H1 (cell line): ENCODE measurements at regions not wholly inside any gene's neighbourhood (a gene's known extent, or its start where the extent isn't known, plus 50 kb on each side); places are given as distances from the start of the nearest gene placed in this dataset.
A peak's percentile ranks its signal among the peaks of the same experiment; 100 is the strongest.

Source experiments
- CTCF ChIA-PET: fragments of 300-600 bp; sonication (Branson Sonifier 250); formaldehyde crosslinking; loops from one replicate; lab custom pipeline; 2021; ENCODE audit not compliant: partially characterized antibody; lab: Charles Lee
- POLR2A ChIA-PET: fragments of 300-600 bp; sonication (Branson Sonifier 250); formaldehyde crosslinking; loops from one replicate; lab custom pipeline; 2021; ENCODE audit warnings: inconsistent platforms; ENCODE audit not compliant: partially characterized antibody; lab: Charles Lee
- DNase-seq, 2 experiments: peaks; one replicate each; pipeline versions ENCODE4 v3.0.0 to v3.0.0-alpha.2; 2010 to 2022; ENCODE audit warnings: low spot score in 2 of 2, low read depth in 1 of 2, mixed read lengths in 1 of 2
- FAIRE-seq: peaks from 2 replicates; lab custom pipeline; 2011; peaks lifted over from hg19 to GRCh38; lab: Jason Lieb, UNC
- H2AFZ ChIP-seq: 2 replicates; pipeline ENCODE4 v1.8.1; 2012; ENCODE audit warnings: low read length, inconsistent platforms
- H2AK5ac ChIP-seq: 2 replicates; pipeline ENCODE4 v1.6.1; 2013; ENCODE audit warnings: low read depth, low read length
- H2BK120ac ChIP-seq: replicated peaks from 2 replicates; pipeline ENCODE3; 2013; ENCODE audit warnings: low read depth, low read length, inconsistent platforms
- H2BK12ac ChIP-seq: 2 replicates; pipeline ENCODE4 v1.6.1; 2013; ENCODE audit warnings: low read depth, low read length
- H2BK15ac ChIP-seq: 2 replicates; pipeline ENCODE4 v1.6.1; 2013; ENCODE audit warnings: low read length
- H2BK20ac ChIP-seq: 2 replicates; pipeline ENCODE4 v1.6.1; 2013; ENCODE audit warnings: low read length
- H2BK5ac ChIP-seq: 2 replicates; pipeline ENCODE4 v1.6.1; 2013; ENCODE audit warnings: low read depth, low read length
- H3K14ac ChIP-seq: 2 replicates; pipeline ENCODE4 v1.6.1; 2013; ENCODE audit warnings: inconsistent platforms; ENCODE audit not compliant: insufficient read length
- H3K18ac ChIP-seq: 2 replicates; pipeline ENCODE4 v1.6.1; 2013; ENCODE audit warnings: low read length; ENCODE audit errors: extremely low read depth
- H3K23ac ChIP-seq: 2 replicates; pipeline ENCODE4 v1.6.1; 2013; ENCODE audit warnings: inconsistent platforms; ENCODE audit not compliant: insufficient read length
- H3K23me2 ChIP-seq: 2 replicates; pipeline ENCODE4 v1.6.1; 2013; ENCODE audit warnings: low read depth, low read length
- H3K27ac ChIP-seq: 2 replicates; pipeline ENCODE4 v1.6.1; 2011; ENCODE audit warnings: low read depth, low read length, inconsistent platforms
- H3K27me3 ChIP-seq, 4 experiments: replicated peaks in 1 of 4; 1 replicate in 1 of 4; 2 replicates in 3 of 4; pipeline versions ENCODE4 v1.6.1 to v1.8.1; 2011 to 2013; ENCODE audit warnings: low read length in 3 of 4, mild to moderate bottlenecking in 3 of 4, inconsistent platforms in 2 of 4, mixed read lengths in 2 of 4, moderate library complexity in 1 of 4; ENCODE audit not compliant: control insufficient read depth in 3 of 4, insufficient read depth in 3 of 4; ENCODE audit errors: extremely low read depth in 1 of 4
- H3K36me3 ChIP-seq, 4 experiments: 2 replicates each; pipeline versions ENCODE4 v1.6.1 to v1.8.1; 2011 to 2013; ENCODE audit warnings: mild to moderate bottlenecking in 4 of 4, low read length in 3 of 4, moderate library complexity in 2 of 4, control low read depth in 1 of 4, inconsistent platforms in 1 of 4; ENCODE audit not compliant: insufficient read depth in 4 of 4, control insufficient read depth in 2 of 4
- H3K4ac ChIP-seq: replicated peaks from 2 replicates; pipeline ENCODE3; 2013; ENCODE audit warnings: low read length, low read depth, mixed read lengths, inconsistent platforms; ENCODE audit not compliant: insufficient read length
- H3K4me1 ChIP-seq, 4 experiments: replicated peaks in 1 of 4; 1 replicate in 1 of 4; 2 replicates in 3 of 4; pipeline versions ENCODE4 v1.6.1 to v1.8.1; 2011 to 2013; ENCODE audit warnings: low read length in 3 of 4, inconsistent platforms in 2 of 4, mixed read lengths in 1 of 4; ENCODE audit not compliant: insufficient read depth in 4 of 4, control insufficient read depth in 3 of 4
- H3K4me2 ChIP-seq, 2 experiments: 2 replicates each; pipeline versions ENCODE4 v1.6.1 to v1.8.1; 2011 to 2013; ENCODE audit warnings: low read depth in 2 of 2, low read length in 2 of 2, control low read depth in 1 of 2, inconsistent platforms in 1 of 2, mild to moderate bottlenecking in 1 of 2; ENCODE audit not compliant: insufficient read depth in 1 of 2
- H3K4me3 ChIP-seq, 4 experiments: fragments of 200-600, 300-600 bp in 1 of 4; sonication (generic), shearing (Covaris generic), sonication (Bioruptor Twin) in 1 of 4; 2 replicates each; pipeline versions ENCODE4 v1.5.1 to v1.8.1; 2011 to 2016; ENCODE audit warnings: low read length in 4 of 4, low read depth in 3 of 4, control low read depth in 2 of 4, inconsistent platforms in 2 of 4, mild to moderate bottlenecking in 2 of 4, mixed read lengths in 1 of 4, moderate library complexity in 1 of 4; ENCODE audit not compliant: insufficient read depth in 2 of 4; ENCODE audit errors: extremely low read depth in 1 of 4
- H3K56ac ChIP-seq: replicated peaks from 2 replicates; pipeline ENCODE3; 2013; ENCODE audit warnings: low read depth, mild to moderate bottlenecking, mixed read lengths, low read length, inconsistent platforms; ENCODE audit not compliant: insufficient read length
- H3K79me1 ChIP-seq: 2 replicates; pipeline ENCODE4 v1.6.1; 2013; ENCODE audit warnings: low read depth, low read length, control low read depth
- H3K79me2 ChIP-seq, 2 experiments: 2 replicates each; pipeline versions ENCODE4 v1.6.1 to v1.8.1; 2012 to 2013; ENCODE audit warnings: low read length in 2 of 2, mild to moderate bottlenecking in 2 of 2, inconsistent platforms in 1 of 2; ENCODE audit not compliant: insufficient read depth in 2 of 2, control insufficient read depth in 1 of 2
- H3K9ac ChIP-seq, 4 experiments: replicated peaks in 1 of 4; 1 replicate in 1 of 4; 2 replicates in 3 of 4; pipeline versions ENCODE4 v1.6.1 to v1.8.1; 2011 to 2013; ENCODE audit warnings: low read depth in 3 of 4, low read length in 3 of 4, control low read depth in 2 of 4, mild to moderate bottlenecking in 2 of 4, moderate library complexity in 2 of 4, inconsistent platforms in 1 of 4; ENCODE audit errors: extremely low read depth in 1 of 4
- H3K9me3 ChIP-seq, 2 experiments: 2 replicates each; pipeline versions ENCODE4 v1.6.1 to v1.8.1; 2012 to 2013; ENCODE audit warnings: mild to moderate bottlenecking in 2 of 2, moderate library complexity in 2 of 2, control low read depth in 1 of 2, inconsistent platforms in 1 of 2, low read depth in 1 of 2, low read length in 1 of 2, mixed read lengths in 1 of 2; ENCODE audit not compliant: insufficient read depth in 2 of 2
- H4K20me1 ChIP-seq, 2 experiments: replicated peaks in 1 of 2; 2 replicates each; pipeline versions ENCODE3 to v1.8.1; 2011 to 2013; ENCODE audit warnings: inconsistent platforms in 2 of 2, low read length in 2 of 2, mild to moderate bottlenecking in 1 of 2; ENCODE audit not compliant: insufficient read depth in 2 of 2, control insufficient read depth in 1 of 2
- H4K5ac ChIP-seq: 2 replicates; pipeline ENCODE4 v1.6.1; 2013; ENCODE audit warnings: low read length, low read depth, mixed read lengths, inconsistent platforms; ENCODE audit not compliant: insufficient read length
- H4K8ac ChIP-seq: 2 replicates; pipeline ENCODE4 v1.8.0; 2013; ENCODE audit warnings: mild to moderate bottlenecking, moderate library complexity, low read length, inconsistent platforms; ENCODE audit not compliant: insufficient read depth; ENCODE audit errors: extremely low read depth
- H4K91ac ChIP-seq: replicated peaks from 2 replicates; pipeline ENCODE3; 2013; ENCODE audit warnings: low read length, mixed read lengths, inconsistent platforms; ENCODE audit not compliant: insufficient read length
- ASH2L ChIP-seq: fragments of 200-600, 300-600 bp; sonication (generic); IDR thresholded peaks from one replicate; pipeline ENCODE4 v1.7.1; 2017; ENCODE audit warnings: low read length
- ATF3 ChIP-seq: IDR thresholded peaks from 2 replicates; pipeline ENCODE4 v1.6.1; 2011; ENCODE audit warnings: low read depth, mild to moderate bottlenecking, low read length; ENCODE audit not compliant: insufficient read depth
- BACH1 ChIP-seq: IDR thresholded peaks from 2 replicates; pipeline ENCODE4 v1.6.1; 2012; ENCODE audit warnings: low read length, improper control_type of control experiment
- BRCA1 ChIP-seq: IDR thresholded peaks from 2 replicates; pipeline ENCODE4 v1.6.1; 2012; ENCODE audit warnings: low read depth, low read length, improper control_type of control experiment
- EP300 ChIP-seq, 2 experiments: IDR thresholded peaks; 1 replicate in 1 of 2; 2 replicates in 1 of 2; pipeline ENCODE4 v1.6.1; 2011 to 2012; ENCODE audit warnings: low read depth in 2 of 2, low read length in 2 of 2, mild to moderate bottlenecking in 2 of 2, borderline replicate concordance in 1 of 2, inconsistent platforms in 1 of 2, moderate library complexity in 1 of 2
- KDM4A ChIP-seq: IDR thresholded peaks from one replicate; pipeline ENCODE4 v1.7.1; 2012; ENCODE audit warnings: low read depth, mild to moderate bottlenecking, moderate library complexity, low read length, inconsistent platforms; ENCODE audit not compliant: severe bottlenecking
- POLR2A ChIP-seq, 2 experiments: IDR thresholded peaks; 1 replicate in 1 of 2; 2 replicates in 1 of 2; pipeline ENCODE4 v1.6.1; 2011; ENCODE audit warnings: low read depth in 2 of 2, low read length in 2 of 2, mild to moderate bottlenecking in 2 of 2; ENCODE audit errors: control extremely low read depth in 1 of 2
- RAD21 ChIP-seq, 2 experiments: IDR thresholded peaks in 1 of 2; conservative IDR thresholded peaks in 1 of 2; 2 replicates each; pipeline ENCODE4 v1.6.1; 2011; ENCODE audit warnings: low read depth in 2 of 2, low read length in 2 of 2, improper control_type of control experiment in 1 of 2, inconsistent platforms in 1 of 2, mild to moderate bottlenecking in 1 of 2, moderate library complexity in 1 of 2
- RNF2 ChIP-seq: fragments of 200-900, 300-1000 bp; sonication (generic); IDR thresholded peaks from 2 replicates; pipeline ENCODE4 v1.7.1; 2016; ENCODE audit warnings: borderline replicate concordance, low read depth, mild to moderate bottlenecking, antibody characterized with exemption, low read length; ENCODE audit not compliant: poor library complexity, severe bottlenecking; ENCODE audit errors: missing control alignments
- SP2 ChIP-seq: IDR thresholded peaks from 2 replicates; pipeline ENCODE4 v1.6.1; 2012; ENCODE audit warnings: mild to moderate bottlenecking, low read length, inconsistent platforms
- TAF1 ChIP-seq: IDR thresholded peaks from 2 replicates; pipeline ENCODE4 v1.6.1; 2011; ENCODE audit warnings: mild to moderate bottlenecking, low read depth, low read length
- WGBS, 2 experiments: shearing (Covaris generic) in 1 of 2; methylation state at CpG; one replicate each; pipeline versions ENCODE4 v1.1.6 to v1.1.7; 2013 to 2015; ENCODE audit warnings: low lambda C conversion rate in 2 of 2, mixed read lengths in 2 of 2, inconsistent platforms in 1 of 2, low coverage in 1 of 2, missing lambda C conversion rate in 1 of 2; ENCODE audit not compliant: insufficient replicate concordance in 2 of 2, insufficient coverage in 1 of 2, insufficient read length in 1 of 2; ENCODE audit errors: extremely low coverage in 1 of 2, missing lambda C conversion rate in 1 of 2; 5-methylcytosine and 5-hydroxymethylcytosine counted together

GRCh38 chr15:62886431-62887071, 156.0 kb upstream of the TPM1 start:
- H2BK20ac ChIP-seq, result no peak overlapping the region
- H3K9me3 ChIP-seq, result no peaks in the 10 kb centered on the region
- no peak overlapping the region for H3K14ac ChIP-seq
- H2BK12ac ChIP-seq, result peak overlapping the region; percentile 91
- no peak overlapping the region for H3K56ac ChIP-seq
- FAIRE-seq, result no peak
- H3K79me1 ChIP-seq, result no peaks in the 10 kb centered on the region
- H3K4ac ChIP-seq, result no peak overlapping the region
- H4K8ac ChIP-seq, result no peak overlapping the region
- CTCF ChIA-PET, result interaction anchor here (2.0 kb wide), 1 partner anchor 11 kb away, joined by 9 read pairs; no protein-coding TSS in a partner anchor
- no peak overlapping the region; the same call in 1 of the 2 replicates for H2BK5ac ChIP-seq
- H2AK5ac ChIP-seq, result no peak overlapping the region
- no peaks in the 10 kb centered on the region for H3K79me2 ChIP-seq
- H2AFZ ChIP-seq, result peak overlapping the region; percentile 87
- POLR2A ChIA-PET, result interaction anchor here (1.0 to 3.6 kb wide), 2 partner anchors 157 to 160 kb away, joined by 3 to 14 read pairs; no protein-coding TSS in a partner anchor
- peaks cover 2 to 22% (median 8%) of the 10 kb centered on the region in 4 experiments for H3K4me1 ChIP-seq
- WGBS, 2 experiments, result 23% methylated on average over 13 of the region's 13 CpGs; no CpG with 5 or more reads in 1 of the 2 experiments
- H3K9ac ChIP-seq, result peak overlapping the region in 1 of 4 experiments; percentile 35; a peak in 1 of 7 replicates
- H2BK120ac ChIP-seq, result no peak overlapping the region
- no peaks in the 10 kb centered on the region for H3K27me3 ChIP-seq
- H4K91ac ChIP-seq, result no peak overlapping the region
- peak overlapping the region in 1 of 4 experiments; percentile 42; a peak in 2 of 8 replicates for H3K4me3 ChIP-seq
- H3K18ac ChIP-seq, result peak overlapping the region; percentile 52
- no peak overlapping the region for H3K23ac ChIP-seq
- no peaks in the 10 kb centered on the region for H3K23me2 ChIP-seq
- no peaks in the 10 kb centered on the region for H4K20me1 ChIP-seq
- H3K36me3 ChIP-seq, result no peaks in the 10 kb centered on the region
- peak overlapping the region; percentile 64 to 72 for H3K4me2 ChIP-seq
- H2BK15ac ChIP-seq, result no peak overlapping the region
- H4K5ac ChIP-seq, result no peak overlapping the region
- peak in 1 of 2 experiments; percentile 63 for DNase-seq
- H3K27ac ChIP-seq, result no peak overlapping the region
- no peak for TF ChIP-seq BRCA1
- TF ChIP-seq ATF3, result no peak
- no peak for TF ChIP-seq EP300 (IDR thresholded peaks at IDR 0.05; ENCODE audit: borderline replicate concordance in 1 of 2, low read depth in 2 of 2, low read length in 2 of 2)
- no peak for TF ChIP-seq POLR2A (IDR thresholded peaks at IDR 0.05; ENCODE audit: control extremely low read depth in 1 of 2, low read depth in 2 of 2, low read length in 2 of 2)
- peak; percentile 41 for TF ChIP-seq ASH2L
- TF ChIP-seq RAD21 (IDR thresholded peaks at IDR 0.05 in 1 of 2, conservative IDR thresholded peaks at IDR 0.05 in 1 of 2; ENCODE audit: low read depth in 2 of 2, low read length in 2 of 2), result peak in 1 of 2 experiments; percentile 29; a peak in 1 of 4 replicates
- TF ChIP-seq SP2, result no peak
- peak; percentile 20; the same call in 1 of the 2 replicates for TF ChIP-seq BACH1
- TF ChIP-seq KDM4A, result no peak
- 0 out of 2 replicates have a peak, but pooled peaks have one; percentile 38 for TF ChIP-seq TAF1
- TF ChIP-seq RNF2, result no peak
